SH-SY5Y (cell line): ENCODE measurements at regions not wholly inside any gene's neighbourhood (a gene's known extent, or its start where the extent isn't known, plus 50 kb on each side); places are given as distances from the start of the nearest gene placed in this dataset.

Experiments used
- GATA2 ChIP-seq: IDR thresholded peaks from 2 replicates; pipeline ENCODE4 v1.6.1; 2011; ENCODE audit warnings: mild to moderate bottlenecking, low read depth, low read length
- GATA3 ChIP-seq: IDR thresholded peaks from 2 replicates; pipeline ENCODE4 v1.6.1; 2011; ENCODE audit warnings: low read depth, mild to moderate bottlenecking, low read length, moderate library complexity

DNA sequence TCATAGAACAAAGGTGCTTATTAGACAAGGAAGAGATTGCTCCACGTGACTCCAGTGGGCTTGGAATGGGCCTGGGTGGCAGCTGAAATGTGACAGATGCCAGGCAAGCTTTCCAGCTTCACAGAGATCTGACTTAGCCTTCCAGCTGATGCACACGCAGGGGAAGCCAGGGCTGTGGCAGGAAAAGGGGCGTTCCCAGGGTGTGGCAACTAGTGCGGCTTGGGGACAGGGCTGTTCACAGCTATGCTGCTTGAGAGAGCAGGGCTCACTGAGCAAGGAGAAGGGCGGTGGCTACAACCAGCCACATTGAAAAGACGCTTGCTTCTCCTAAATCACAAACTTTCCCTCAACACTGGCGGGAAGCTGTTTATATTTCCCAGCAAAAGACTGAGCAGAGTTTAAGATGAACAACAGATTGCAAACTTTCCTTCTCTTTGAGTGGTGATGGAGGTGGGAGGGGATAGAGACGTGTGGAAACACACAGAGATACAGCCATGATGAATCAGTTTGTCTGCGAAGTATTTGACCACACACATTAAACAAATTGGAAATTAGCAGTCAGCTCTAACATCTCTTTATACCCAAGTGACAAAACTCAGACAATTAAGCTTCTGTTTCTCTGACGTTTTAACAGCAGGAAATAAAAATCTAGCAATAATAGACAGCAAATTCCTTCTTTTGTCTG is 127.5 kb downstream of the BDH1 start:
- no peak for TF ChIP-seq GATA3
- no peak for TF ChIP-seq GATA2
